ENCODE measurements at regions not wholly inside any gene's neighbourhood (a gene's known extent, or its start where the extent isn't known, plus 50 kb on each side); places are given as distances from the start of the nearest gene placed in this dataset.

GRCh38 chr13:27847669-27848068 lies 55.4 kb downstream of the GSX1 start:
- H3K9me3 Mint-ChIP-seq (ENCODE audit: insufficient read depth), result no peaks in the 10 kb centered on the region
- CTCF ChIA-PET, result interaction anchor here (0.9 to 1.6 kb wide), 2 partner anchors 18 to 22 kb away, joined by 4 read pairs; no protein-coding TSS in a partner anchor
- no peaks in the 10 kb centered on the region for H3K4me1 Mint-ChIP-seq (ENCODE audit: low read depth)
- ATAC-seq (no peak), DNase-seq (no peak)
- H3K27ac Mint-ChIP-seq, result no peak overlapping the region
- POLR2A ChIA-PET, result no interaction called here
- H3K4me3 Mint-ChIP-seq, result no peak overlapping the region
- no peaks in the 10 kb centered on the region for H3K36me3 Mint-ChIP-seq (ENCODE audit: low read depth)
- peaks cover 37% of the 10 kb centered on the region for H3K27me3 Mint-ChIP-seq (ENCODE audit: low read depth)

DNA sequence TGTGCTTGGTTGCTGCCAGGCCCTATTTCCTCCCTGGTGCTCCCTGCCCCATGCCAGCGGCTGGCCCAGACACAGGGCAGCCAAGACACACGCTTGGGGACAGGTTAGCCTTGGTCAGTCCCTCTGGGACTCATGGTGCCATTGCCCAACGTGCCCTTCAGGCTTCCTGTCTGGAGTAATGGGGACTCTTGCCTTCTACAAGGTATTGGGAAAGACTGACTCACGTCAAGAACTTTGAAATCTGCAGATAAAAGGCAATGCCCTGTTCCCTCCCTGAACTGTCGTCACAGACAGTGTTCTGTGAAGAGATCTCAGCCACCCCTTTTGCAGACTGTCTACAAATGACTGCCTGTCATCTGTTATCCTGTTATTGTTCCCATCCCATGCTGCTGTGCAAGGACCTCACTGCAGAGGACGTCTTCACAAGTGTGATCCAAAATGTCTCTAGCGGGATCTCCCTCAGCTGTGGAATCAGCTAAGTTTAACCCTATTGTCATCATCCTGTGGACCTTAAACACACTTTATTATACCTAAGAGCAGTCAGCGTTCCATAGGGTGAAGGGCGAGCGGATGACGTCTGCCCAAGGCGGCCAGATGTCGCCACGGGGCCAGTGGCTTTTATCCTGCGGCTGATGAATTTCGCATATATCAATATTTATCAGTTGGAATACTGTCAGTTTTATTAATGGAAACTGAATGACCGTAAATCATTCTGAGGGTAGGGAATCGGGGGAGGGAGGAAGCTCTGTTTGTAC lies 59.0 kb downstream of the GSX1 start:
- H3K27ac Mint-ChIP-seq, result no peak overlapping the region
- H3K4me3 Mint-ChIP-seq, result no peak overlapping the region
- no peak for DNase-seq
- POLR2A ChIA-PET, result no interaction called here
- H3K9me3 Mint-ChIP-seq (ENCODE audit: insufficient read depth), result no peaks in the 10 kb centered on the region
- CTCF ChIA-PET, result no interaction called here
- no peak for ATAC-seq
- no peaks in the 10 kb centered on the region for H3K36me3 Mint-ChIP-seq (ENCODE audit: low read depth)
- no peaks in the 10 kb centered on the region for H3K4me1 Mint-ChIP-seq (ENCODE audit: low read depth)
- peaks cover 27% of the 10 kb centered on the region for H3K27me3 Mint-ChIP-seq (ENCODE audit: low read depth)

DNA sequence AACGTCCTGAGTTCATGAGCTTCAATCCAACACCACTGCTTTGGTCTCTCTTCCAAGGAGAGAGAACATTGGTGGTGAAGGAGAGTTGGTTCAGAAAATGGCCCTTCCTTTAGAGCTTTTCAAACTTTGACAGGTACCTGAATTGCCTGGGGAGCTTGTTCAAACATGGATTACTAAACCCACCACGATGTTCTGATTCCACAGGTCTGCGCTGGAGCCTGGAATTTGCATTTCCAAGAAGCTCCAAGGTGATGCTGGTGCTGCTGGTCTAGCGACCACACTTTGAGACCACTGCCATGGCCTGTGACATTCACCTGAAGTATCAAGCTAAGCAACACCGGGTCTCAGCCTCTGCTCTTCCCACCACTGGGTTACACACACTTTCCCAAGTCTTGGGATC lies 60.2 kb downstream of the GSX1 start:
- DNase-seq, result no peak
- Mint-ChIP-seq H3K4me1 (ENCODE audit: low read depth) (no peaks in the 10 kb centered on the region), H3K4me3 (no peak overlapping the region), H3K27me3 (ENCODE audit: low read depth) (peaks cover 21% of the 10 kb centered on the region), H3K36me3 (ENCODE audit: low read depth) (no peaks in the 10 kb centered on the region), H3K27ac (no peak overlapping the region), H3K9me3 (ENCODE audit: insufficient read depth) (no peaks in the 10 kb centered on the region)
- ATAC-seq, result no peak
- CTCF ChIA-PET, result interaction anchor here (1.2 kb wide), 1 partner anchor 17 kb away, joined by 3 read pairs; no protein-coding TSS in a partner anchor
- POLR2A ChIA-PET, result no interaction called here

GRCh38 chr13:27853335-27853734 lies 61.1 kb downstream of the GSX1 start:
- CTCF ChIA-PET, result no interaction called here
- no peak for ATAC-seq
- no peaks in the 10 kb centered on the region for H3K36me3 Mint-ChIP-seq (ENCODE audit: low read depth)
- POLR2A ChIA-PET, result no interaction called here
- H3K4me1 Mint-ChIP-seq (ENCODE audit: low read depth), result no peaks in the 10 kb centered on the region
- no peaks in the 10 kb centered on the region for H3K9me3 Mint-ChIP-seq (ENCODE audit: insufficient read depth)
- no peak overlapping the region for H3K4me3 Mint-ChIP-seq
- DNase-seq, result no peak
- H3K27ac Mint-ChIP-seq, result no peak overlapping the region
- peaks cover 19% of the 10 kb centered on the region for H3K27me3 Mint-ChIP-seq (ENCODE audit: low read depth)

GRCh38 chr13:27853861-27854260 lies 61.6 kb downstream of the GSX1 start:
- DNase-seq (no peak), ATAC-seq (no peak)
- H3K9me3 Mint-ChIP-seq (ENCODE audit: insufficient read depth), result no peaks in the 10 kb centered on the region
- peaks cover 18% of the 10 kb centered on the region for H3K27me3 Mint-ChIP-seq (ENCODE audit: low read depth)
- H3K36me3 Mint-ChIP-seq (ENCODE audit: low read depth), result no peaks in the 10 kb centered on the region
- no peak overlapping the region for H3K27ac Mint-ChIP-seq
- H3K4me1 Mint-ChIP-seq (ENCODE audit: low read depth), result no peaks in the 10 kb centered on the region
- no peak overlapping the region for H3K4me3 Mint-ChIP-seq
- ChIA-PET CTCF (interaction anchor here (0.9 kb wide), 1 partner anchor 27 kb away, joined by 3 read pairs; no protein-coding TSS in a partner anchor), POLR2A (no interaction called here)

DNA sequence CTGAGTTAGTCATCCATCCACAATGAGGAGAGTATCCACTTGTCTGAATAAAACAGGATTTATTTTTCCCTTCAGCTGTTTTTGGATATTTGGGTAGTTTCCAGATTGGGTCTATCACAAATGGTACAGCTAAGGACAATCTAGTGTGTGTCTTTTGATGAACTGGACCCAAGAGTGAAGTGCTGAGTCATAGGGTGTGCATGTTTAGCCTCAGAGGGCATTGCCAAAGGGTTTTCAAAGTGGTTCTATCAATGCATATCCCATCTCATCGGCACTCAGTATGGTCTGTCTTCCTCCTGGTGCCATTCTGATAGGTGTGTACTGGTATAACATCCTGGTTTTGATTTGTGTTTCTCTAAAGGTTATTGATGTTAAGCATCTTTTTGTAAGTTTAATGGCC lies 62.3 kb downstream of the GSX1 start:
- ATAC-seq (no peak), DNase-seq (no peak)
- no peak overlapping the region for H3K27ac Mint-ChIP-seq
- no peaks in the 10 kb centered on the region for H3K9me3 Mint-ChIP-seq (ENCODE audit: insufficient read depth)
- POLR2A ChIA-PET, result no interaction called here
- no peaks in the 10 kb centered on the region for H3K36me3 Mint-ChIP-seq (ENCODE audit: low read depth)
- H3K27me3 Mint-ChIP-seq (ENCODE audit: low read depth), result peaks cover 12% of the 10 kb centered on the region
- CTCF ChIA-PET, result interaction anchor here (0.9 kb wide), 1 partner anchor 28 kb away, joined by 3 read pairs; no protein-coding TSS in a partner anchor
- H3K4me3 Mint-ChIP-seq, result no peak overlapping the region
- H3K4me1 Mint-ChIP-seq (ENCODE audit: low read depth), result no peaks in the 10 kb centered on the region

DNA sequence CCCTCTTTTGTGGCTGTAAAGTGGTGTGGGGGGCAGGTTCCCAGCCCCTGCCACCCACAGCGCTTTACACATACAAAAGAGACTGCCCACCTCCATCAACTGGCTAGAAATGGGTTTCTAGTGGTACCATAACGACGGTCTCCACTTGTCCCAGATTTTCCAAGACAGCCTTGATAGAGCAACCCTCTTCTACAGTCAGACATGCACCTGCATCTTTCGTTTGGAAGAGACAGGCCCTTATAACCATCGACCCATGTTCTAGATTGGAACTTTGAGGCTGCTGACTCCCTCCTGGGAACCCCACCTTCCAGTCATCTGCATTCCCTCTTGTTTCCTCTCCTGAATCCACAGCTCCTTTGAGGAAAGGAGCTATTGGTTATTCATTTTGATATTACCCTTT lies 63.1 kb downstream of the GSX1 start:
- no peaks in the 10 kb centered on the region for H3K4me1 Mint-ChIP-seq (ENCODE audit: low read depth)
- POLR2A ChIA-PET, result no interaction called here
- H3K9me3 Mint-ChIP-seq (ENCODE audit: insufficient read depth), result no peaks in the 10 kb centered on the region
- no peak overlapping the region for H3K27ac Mint-ChIP-seq
- CTCF ChIA-PET, result no interaction called here
- H3K4me3 Mint-ChIP-seq, result no peak overlapping the region
- no peak for ATAC-seq
- H3K36me3 Mint-ChIP-seq (ENCODE audit: low read depth), result no peaks in the 10 kb centered on the region
- DNase-seq, result no peak
- peaks cover 6% of the 10 kb centered on the region for H3K27me3 Mint-ChIP-seq (ENCODE audit: low read depth)

GRCh38 chr13:27857282-27857681 lies 62.5 kb upstream of the PDX1 start:
- Mint-ChIP-seq H3K36me3 (ENCODE audit: low read depth) (no peaks in the 10 kb centered on the region), H3K27me3 (ENCODE audit: low read depth) (peaks cover 8% of the 10 kb centered on the region), H3K27ac (no peak overlapping the region), H3K9me3 (ENCODE audit: insufficient read depth) (no peaks in the 10 kb centered on the region), H3K4me3 (no peak overlapping the region), H3K4me1 (ENCODE audit: low read depth) (no peaks in the 10 kb centered on the region)
- CTCF ChIA-PET, result no interaction called here
- no peak for ATAC-seq
- POLR2A ChIA-PET, result no interaction called here
- no peak for DNase-seq

DNA sequence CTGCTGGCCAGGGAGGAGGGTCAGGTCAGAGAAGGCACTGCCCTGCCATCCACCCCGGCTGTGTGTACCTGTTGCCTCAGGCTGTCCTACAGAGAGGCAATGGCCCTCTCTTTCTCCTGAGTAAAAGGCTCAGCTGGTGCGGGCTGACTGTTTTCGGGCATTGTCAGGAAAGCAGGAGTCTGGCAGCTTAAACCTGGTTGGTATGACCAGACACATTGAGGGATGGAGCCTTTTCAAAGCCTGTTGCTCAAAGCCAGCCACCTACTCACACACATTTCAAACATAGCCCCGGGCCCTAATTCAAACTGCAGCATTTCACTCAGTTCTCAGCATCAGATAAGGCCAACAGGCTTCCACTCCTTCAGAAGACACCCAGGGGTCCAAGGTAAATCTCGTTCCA lies 61.8 kb upstream of the PDX1 start:
- H3K36me3 Mint-ChIP-seq (ENCODE audit: low read depth), result no peaks in the 10 kb centered on the region
- H3K4me3 Mint-ChIP-seq, result no peak overlapping the region
- CTCF ChIA-PET, result no interaction called here
- ATAC-seq, result no peak
- no peak overlapping the region for H3K27ac Mint-ChIP-seq
- no peaks in the 10 kb centered on the region for H3K9me3 Mint-ChIP-seq (ENCODE audit: insufficient read depth)
- H3K27me3 Mint-ChIP-seq (ENCODE audit: low read depth), result peaks cover 12% of the 10 kb centered on the region
- H3K4me1 Mint-ChIP-seq (ENCODE audit: low read depth), result no peaks in the 10 kb centered on the region
- POLR2A ChIA-PET, result no interaction called here
- DNase-seq, result no peak

DNA sequence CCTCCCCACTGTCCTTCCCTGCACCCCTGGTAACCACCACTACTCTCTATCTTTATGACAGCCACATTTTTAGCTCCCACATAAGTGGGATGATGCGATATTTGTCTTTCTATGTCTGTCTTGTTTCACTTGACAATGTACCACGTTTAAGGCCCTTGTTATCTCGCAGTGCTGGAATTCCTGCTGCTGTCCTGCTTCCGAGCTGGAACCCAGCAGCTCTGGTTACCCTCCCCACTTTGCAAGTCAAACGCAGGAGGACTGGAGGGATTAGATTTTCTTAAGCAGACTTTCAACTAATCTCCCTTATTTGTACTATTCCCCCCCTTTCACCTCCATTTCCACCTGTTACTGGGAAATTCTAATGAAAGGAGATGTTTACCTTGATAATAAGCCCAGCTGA lies 59.1 kb upstream of the PDX1 start:
- peaks cover 20% of the 10 kb centered on the region for H3K27me3 Mint-ChIP-seq (ENCODE audit: low read depth)
- ChIA-PET CTCF (interaction anchor here (1.1 to 2.4 kb wide), 3 partner anchors 8 to 94 kb away, joined by 3 to 5 read pairs (median 5); no protein-coding TSS in a partner anchor), POLR2A (no interaction called here)
- no peak overlapping the region for H3K4me3 Mint-ChIP-seq
- no peak overlapping the region for H3K27ac Mint-ChIP-seq
- no peak for ATAC-seq
- no peaks in the 10 kb centered on the region for H3K9me3 Mint-ChIP-seq (ENCODE audit: insufficient read depth)
- no peak for DNase-seq
- no peaks in the 10 kb centered on the region for H3K36me3 Mint-ChIP-seq (ENCODE audit: low read depth)
- no peaks in the 10 kb centered on the region for H3K4me1 Mint-ChIP-seq (ENCODE audit: low read depth)

DNA sequence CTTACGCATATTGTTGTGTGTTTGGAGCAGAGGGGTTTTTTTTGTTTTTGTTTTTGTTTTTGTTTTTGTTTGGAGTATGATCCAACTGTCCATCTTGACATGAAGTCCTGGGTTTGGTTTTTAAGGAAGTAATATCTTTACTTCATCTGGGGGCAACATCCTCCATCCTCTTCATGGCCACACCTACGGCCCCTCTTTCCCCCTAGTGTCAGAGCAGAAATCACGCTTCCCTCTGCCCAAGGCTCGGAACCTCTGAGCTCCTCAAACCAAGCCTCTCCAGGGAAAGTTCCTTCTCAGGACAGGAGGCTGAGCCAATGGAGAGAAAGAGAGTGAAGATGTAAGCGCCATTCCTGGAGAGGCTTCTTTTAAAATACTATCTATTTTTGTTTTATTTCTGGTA lies 58.6 kb upstream of the PDX1 start:
- Mint-ChIP-seq H3K4me1 (ENCODE audit: low read depth) (no peaks in the 10 kb centered on the region), H3K9me3 (ENCODE audit: insufficient read depth) (no peaks in the 10 kb centered on the region), H3K27me3 (ENCODE audit: low read depth) (peaks cover 20% of the 10 kb centered on the region), H3K27ac (no peak overlapping the region), H3K36me3 (ENCODE audit: low read depth) (no peaks in the 10 kb centered on the region), H3K4me3 (no peak overlapping the region)
- DNase-seq, result no peak
- POLR2A ChIA-PET, result no interaction called here
- CTCF ChIA-PET, result interaction anchor here (0.7 to 2.4 kb wide), 3 partner anchors 8 to 32 kb away, joined by 3 to 5 read pairs (median 5); no protein-coding TSS in a partner anchor
- ATAC-seq, result no peak

DNA sequence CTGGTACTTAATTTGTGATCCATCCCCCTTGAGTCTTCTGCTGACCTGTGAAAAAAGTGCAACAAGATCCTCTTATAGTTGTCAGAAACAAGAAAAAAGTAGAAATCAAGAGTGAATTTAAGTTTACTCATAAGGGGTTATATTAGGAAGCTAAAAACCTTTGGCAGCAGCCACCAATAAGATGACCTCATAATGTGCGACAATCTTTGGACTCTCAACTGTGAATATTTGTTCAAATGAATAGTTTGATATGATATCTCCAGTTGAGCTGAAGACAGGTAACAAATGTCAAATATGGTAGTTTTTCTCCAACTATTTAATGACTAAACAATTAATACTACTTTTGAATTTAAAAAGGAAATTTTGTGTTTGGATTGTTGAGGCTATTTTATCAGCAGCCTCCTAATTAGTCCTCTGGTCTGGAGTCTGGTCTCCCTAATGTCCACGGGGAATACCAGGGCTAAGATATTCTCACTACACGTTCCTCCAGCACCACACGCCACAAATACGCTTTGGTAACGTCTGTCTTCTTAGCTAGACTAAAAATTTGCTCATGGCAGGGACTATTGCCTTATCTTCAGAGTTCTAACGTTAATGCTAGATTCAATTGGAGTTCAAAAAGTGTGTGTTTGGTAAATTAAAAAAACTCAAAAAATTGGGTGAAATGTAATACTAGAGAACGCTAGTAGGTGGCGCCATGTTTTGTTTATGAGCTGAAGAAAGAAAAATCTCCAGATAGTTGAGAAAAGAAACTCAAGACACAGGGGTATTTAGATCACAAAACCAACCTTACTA lies 51.0 kb upstream of the PDX1 start:
- no peak overlapping the region for H3K4me3 Mint-ChIP-seq
- ChIA-PET POLR2A (no interaction called here), CTCF (interaction anchor here (0.7 to 2.2 kb wide), 14 partner anchors 8 to 129 kb away, joined by 3 to 13 read pairs (median 4); no protein-coding TSS in a partner anchor)
- no peak for ATAC-seq
- no peaks in the 10 kb centered on the region for H3K4me1 Mint-ChIP-seq (ENCODE audit: low read depth)
- no peaks in the 10 kb centered on the region for H3K9me3 Mint-ChIP-seq (ENCODE audit: insufficient read depth)
- H3K27me3 Mint-ChIP-seq (ENCODE audit: low read depth), result peaks cover 16% of the 10 kb centered on the region
- H3K36me3 Mint-ChIP-seq (ENCODE audit: low read depth), result no peaks in the 10 kb centered on the region
- no peak for DNase-seq
- no peak overlapping the region for H3K27ac Mint-ChIP-seq

Data from activated CD8-positive, alpha-beta T cell treated with anti-CD3 and anti-CD28 coated beads, Interleukin-2, amount 10 ng/mL, durations not matched to agents 7 days and 5 days (primary cell).